Omental fat pad (tissue), 3 donors: ENCODE measurements at regions not wholly inside any gene's neighbourhood (a gene's known extent, or its start where the extent isn't known, plus 50 kb on each side); places are given as distances from the start of the nearest gene placed in this dataset.

Experiments
- ATAC-seq: fragments of 150-250 bp; one replicate; pipeline ENCODE4 v1.9.1; 2016; ENCODE audit warnings: mild to moderate bottlenecking, moderate library complexity; ENCODE audit not compliant: low FRiP score
- DNase-seq: peaks from one replicate; pipeline ENCODE4 v3.0.0-alpha.2; 2019; ENCODE audit warnings: low spot score
- CTCF ChIP-seq, 3 donors: fragments of 450-650 bp; IDR thresholded peaks; one replicate each; pipeline ENCODE4 v1.5.1; 2016 to 2017; ENCODE audit warnings: antibody characterized with exemption in 3 of 3, mild to moderate bottlenecking in 3 of 3, moderate library complexity in 2 of 3

GRCh38 chr2:39570130-39570555 lies 95.6 kb upstream of the TMEM178A start:
- TF ChIP-seq CTCF (IDR thresholded peaks at IDR 0.05): no peak
- no peak for ATAC-seq

DNA sequence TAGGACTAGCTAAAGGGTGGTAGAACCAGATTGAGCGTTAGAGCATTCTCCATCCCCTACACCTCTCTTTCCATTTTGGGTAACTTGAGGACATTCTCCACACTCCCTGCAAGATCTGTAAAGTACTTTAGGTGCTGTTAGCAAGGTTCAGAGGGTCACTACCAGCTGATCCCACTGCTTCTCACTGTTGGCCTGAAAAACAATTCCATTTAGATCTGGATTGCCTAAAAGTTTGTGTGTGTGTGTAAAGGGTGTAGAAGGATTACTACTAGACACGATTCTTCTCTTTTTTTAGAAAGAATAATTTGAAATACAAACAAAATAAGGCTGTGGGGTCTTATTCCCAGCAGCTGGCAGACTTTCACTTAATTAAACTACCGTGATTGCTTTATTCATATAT lies 95.1 kb upstream of the TMEM178A start:
- DNase-seq (no peak), ATAC-seq (no peak)
- no peak for TF ChIP-seq CTCF (IDR thresholded peaks at IDR 0.05)

More at GRCh38 chr2:39570130-39570555, 95.6 kb upstream of the TMEM178A start:
- no peak for DNase-seq

- DNase-seq (no peak), ATAC-seq (peak; percentile 76)
- TF ChIP-seq CTCF (IDR thresholded peaks at IDR 0.05): no peak
Observed at GRCh38 chr2:39571111-39571731, 94.5 kb upstream of the TMEM178A start.

GRCh38 chr2:39573276-39573675 lies 92.4 kb upstream of the TMEM178A start:
- no peak for TF ChIP-seq CTCF (IDR thresholded peaks at IDR 0.05)
- DNase-seq: no peak
- ATAC-seq: no peak

GRCh38 chr2:39581866-39582265 lies 83.9 kb upstream of the TMEM178A start:
- ATAC-seq (no peak), DNase-seq (no peak)
- no peak for TF ChIP-seq CTCF (IDR thresholded peaks at IDR 0.05)

GRCh38 chr2:39583213-39583612 lies 82.5 kb upstream of the TMEM178A start:
- no peak for DNase-seq
- TF ChIP-seq CTCF (IDR thresholded peaks at IDR 0.05): no peak

DNA sequence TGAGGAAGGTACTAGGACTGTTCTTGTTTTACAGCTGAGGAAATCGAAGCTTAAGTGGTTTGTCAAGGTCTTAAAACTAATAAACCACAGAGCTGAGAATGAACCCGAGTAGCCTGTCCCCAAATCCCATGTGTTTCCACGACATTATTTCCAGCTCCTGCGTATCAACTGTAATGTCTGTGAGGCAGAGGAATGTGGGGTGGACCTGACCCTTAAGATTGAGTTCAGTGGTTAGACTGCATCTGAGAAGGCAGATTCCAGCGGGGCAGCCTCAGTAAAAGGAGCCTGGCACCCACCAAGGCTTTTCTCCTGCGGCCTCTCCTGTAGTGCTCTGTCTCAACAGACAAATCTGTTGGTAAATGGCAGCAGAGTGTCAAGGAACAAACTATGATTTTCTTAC lies 81.9 kb upstream of the TMEM178A start:
- no peak for TF ChIP-seq CTCF (IDR thresholded peaks at IDR 0.05)
- ATAC-seq (no peak), DNase-seq (no peak)

More at GRCh38 chr2:39583213-39583612, 82.5 kb upstream of the TMEM178A start:
- ATAC-seq: no peak
